ENCODE measurements at regions not wholly inside any gene's neighbourhood (a gene's known extent, or its start where the extent isn't known, plus 50 kb on each side); places are given as distances from the start of the nearest gene placed in this dataset.
A peak's percentile ranks its signal among the peaks of the same experiment; 100 is the strongest.

- Histone ChIP-seq H4K12ac (ENCODE audit: low read depth, low read length) (no peak overlapping the region), H3K79me2 (ENCODE audit: control insufficient read depth, insufficient read depth, low read length, poor library complexity) (no peaks in the 10 kb centered on the region), H2AFZ (ENCODE audit: insufficient read depth, low read length, poor library complexity) (no peak overlapping the region), H3K36me3 (ENCODE audit: control insufficient read depth in 1 of 2, insufficient read depth in 2 of 2, low read length in 2 of 2) (no peaks in the 10 kb centered on the region), H2BK12ac (ENCODE audit: low read length) (no peak overlapping the region), H3K14ac (ENCODE audit: low read length) (no peak overlapping the region), H3K4me3 (ENCODE audit: low read depth, low read length) (no peak overlapping the region), H3K9me3 (ENCODE audit: insufficient read depth, low read depth, low read length) (peaks cover 4% of the 10 kb centered on the region), H3K9ac (ENCODE audit: low read length) (no peak overlapping the region), H3K79me1 (ENCODE audit: low read length) (peaks cover 9% of the 10 kb centered on the region), H3K27ac (ENCODE audit: low read depth, low read length) (no peak overlapping the region), H2BK120ac (ENCODE audit: insufficient read depth, low read length, poor library complexity) (no peak overlapping the region), H3K4me2 (ENCODE audit: low read length) (no peak overlapping the region), H3K23ac (ENCODE audit: low read length) (no peak overlapping the region), H2AK5ac (ENCODE audit: low read length) (no peak overlapping the region), H3K18ac (ENCODE audit: low read length) (no peak overlapping the region), H3K4ac (ENCODE audit: low read depth, low read length) (no peak overlapping the region), H4K91ac (ENCODE audit: low read depth, low read length) (no peak overlapping the region), H3K27me3 (ENCODE audit: insufficient read depth, low read length) (no peaks in the 10 kb centered on the region), H3K4me1 (ENCODE audit: control insufficient read depth in 1 of 2, insufficient read depth in 2 of 2, low read length in 2 of 2) (peaks cover 13% of the 10 kb centered on the region in 2 experiments), H2BK5ac (ENCODE audit: low read depth, low read length, poor library complexity) (no peak overlapping the region), H4K8ac (ENCODE audit: low read depth, low read length) (no peak overlapping the region)
- WGBS (ENCODE audit: extremely low coverage, insufficient coverage, insufficient read length), result no CpG with 5 or more reads among the region's 5 CpGs
- peak in 1 of 2 donors; percentile 51 for DNase-seq
These were observed 199.1 kb upstream of the IER5L start for GRCh38 chr9:129377181-129377580.

GRCh38 chr9:129375845-129376244 lies 197.8 kb upstream of the IER5L start:
- Histone ChIP-seq H3K36me3 (ENCODE audit: control insufficient read depth in 1 of 2, insufficient read depth in 2 of 2, low read length in 2 of 2) (no peaks in the 10 kb centered on the region), H4K8ac (ENCODE audit: low read depth, low read length) (no peak overlapping the region)
- WGBS (ENCODE audit: extremely low coverage, insufficient coverage, insufficient read length), result no CpG with 5 or more reads among the region's 5 CpGs

GRCh38 chr9:129374651-129375050 lies 196.6 kb upstream of the IER5L start:
- Histone ChIP-seq H4K8ac (ENCODE audit: low read depth, low read length) (no peak overlapping the region), H3K4me3 (ENCODE audit: low read depth, low read length) (no peak overlapping the region), H3K79me2 (ENCODE audit: control insufficient read depth, insufficient read depth, low read length, poor library complexity) (no peaks in the 10 kb centered on the region), H3K79me1 (ENCODE audit: low read length) (no peaks in the 10 kb centered on the region), H3K9me3 (ENCODE audit: insufficient read depth, low read depth, low read length) (peaks cover 5% of the 10 kb centered on the region), H2BK12ac (ENCODE audit: low read length) (no peak overlapping the region), H2BK5ac (ENCODE audit: low read depth, low read length, poor library complexity) (no peak overlapping the region), H3K9ac (ENCODE audit: low read length) (no peak overlapping the region), H2AK5ac (ENCODE audit: low read length) (no peak overlapping the region), H3K4ac (ENCODE audit: low read depth, low read length) (no peak overlapping the region), H3K23ac (ENCODE audit: low read length) (no peak overlapping the region), H3K36me3 (ENCODE audit: control insufficient read depth in 1 of 2, insufficient read depth in 2 of 2, low read length in 2 of 2) (no peaks in the 10 kb centered on the region), H3K14ac (ENCODE audit: low read length) (no peak overlapping the region), H4K12ac (ENCODE audit: low read depth, low read length) (no peak overlapping the region), H4K91ac (ENCODE audit: low read depth, low read length) (no peak overlapping the region), H3K4me1 (ENCODE audit: control insufficient read depth in 1 of 2, insufficient read depth in 2 of 2, low read length in 2 of 2) (no peaks in the 10 kb centered on the region), H2AFZ (ENCODE audit: insufficient read depth, low read length, poor library complexity) (no peak overlapping the region), H2BK120ac (ENCODE audit: insufficient read depth, low read length, poor library complexity) (no peak overlapping the region), H3K4me2 (ENCODE audit: low read length) (no peak overlapping the region), H3K27me3 (ENCODE audit: insufficient read depth, low read length) (no peaks in the 10 kb centered on the region), H3K27ac (ENCODE audit: low read depth, low read length) (no peak overlapping the region), H3K18ac (ENCODE audit: low read length) (no peak overlapping the region)
- no CpG with 5 or more reads among the region's 2 CpGs for WGBS (ENCODE audit: extremely low coverage, insufficient coverage, insufficient read length)
- peak; percentile 55 to 87 for DNase-seq

More at GRCh38 chr9:129375845-129376244, 197.8 kb upstream of the IER5L start:
- Histone ChIP-seq H3K27ac (ENCODE audit: low read depth, low read length) (no peak overlapping the region), H3K18ac (ENCODE audit: low read length) (no peak overlapping the region), H3K4me2 (ENCODE audit: low read length) (no peak overlapping the region), H3K23ac (ENCODE audit: low read length) (no peak overlapping the region), H3K79me2 (ENCODE audit: control insufficient read depth, insufficient read depth, low read length, poor library complexity) (no peaks in the 10 kb centered on the region), H3K14ac (ENCODE audit: low read length) (no peak overlapping the region), H3K79me1 (ENCODE audit: low read length) (no peaks in the 10 kb centered on the region), H2BK120ac (ENCODE audit: insufficient read depth, low read length, poor library complexity) (no peak overlapping the region), H2AK5ac (ENCODE audit: low read length) (no peak overlapping the region), H2AFZ (ENCODE audit: insufficient read depth, low read length, poor library complexity) (no peak overlapping the region), H4K91ac (ENCODE audit: low read depth, low read length) (no peak overlapping the region), H3K4me1 (ENCODE audit: control insufficient read depth in 1 of 2, insufficient read depth in 2 of 2, low read length in 2 of 2) (peaks cover 2% of the 10 kb centered on the region in 2 experiments), H3K4me3 (ENCODE audit: low read depth, low read length) (no peak overlapping the region), H3K27me3 (ENCODE audit: insufficient read depth, low read length) (no peaks in the 10 kb centered on the region), H4K12ac (ENCODE audit: low read depth, low read length) (no peak overlapping the region), H2BK5ac (ENCODE audit: low read depth, low read length, poor library complexity) (no peak overlapping the region), H3K9ac (ENCODE audit: low read length) (no peak overlapping the region), H2BK12ac (ENCODE audit: low read length) (no peak overlapping the region), H3K9me3 (ENCODE audit: insufficient read depth, low read depth, low read length) (peaks cover 2% of the 10 kb centered on the region), H3K4ac (ENCODE audit: low read depth, low read length) (no peak overlapping the region)
- no peak for DNase-seq

GRCh38 chr9:129374231-129374630 lies 196.2 kb upstream of the IER5L start:
- Histone ChIP-seq H2AFZ (ENCODE audit: insufficient read depth, low read length, poor library complexity) (no peak overlapping the region), H3K14ac (ENCODE audit: low read length) (no peak overlapping the region), H3K9me3 (ENCODE audit: insufficient read depth, low read depth, low read length) (peaks cover 3% of the 10 kb centered on the region), H3K23ac (ENCODE audit: low read length) (no peak overlapping the region), H2BK12ac (ENCODE audit: low read length) (no peak overlapping the region), H4K91ac (ENCODE audit: low read depth, low read length) (no peak overlapping the region), H3K4me3 (ENCODE audit: low read depth, low read length) (no peak overlapping the region), H4K12ac (ENCODE audit: low read depth, low read length) (no peak overlapping the region), H4K8ac (ENCODE audit: low read depth, low read length) (no peak overlapping the region), H3K27ac (ENCODE audit: low read depth, low read length) (no peak overlapping the region), H3K4ac (ENCODE audit: low read depth, low read length) (no peak overlapping the region), H2BK120ac (ENCODE audit: insufficient read depth, low read length, poor library complexity) (no peak overlapping the region), H2AK5ac (ENCODE audit: low read length) (no peak overlapping the region), H3K27me3 (ENCODE audit: insufficient read depth, low read length) (no peaks in the 10 kb centered on the region), H2BK5ac (ENCODE audit: low read depth, low read length, poor library complexity) (no peak overlapping the region), H3K79me1 (ENCODE audit: low read length) (no peaks in the 10 kb centered on the region), H3K9ac (ENCODE audit: low read length) (no peak overlapping the region), H3K36me3 (ENCODE audit: control insufficient read depth in 1 of 2, insufficient read depth in 2 of 2, low read length in 2 of 2) (no peaks in the 10 kb centered on the region), H3K18ac (ENCODE audit: low read length) (no peak overlapping the region), H3K79me2 (ENCODE audit: control insufficient read depth, insufficient read depth, low read length, poor library complexity) (no peaks in the 10 kb centered on the region), H3K4me1 (ENCODE audit: control insufficient read depth in 1 of 2, insufficient read depth in 2 of 2, low read length in 2 of 2) (no peaks in the 10 kb centered on the region), H3K4me2 (ENCODE audit: low read length) (no peak overlapping the region)
- no CpG with 5 or more reads among the region's 3 CpGs for WGBS (ENCODE audit: extremely low coverage, insufficient coverage, insufficient read length)
- no peak for DNase-seq
